ENCODE measurements at regions not wholly inside any gene's neighbourhood (a gene's known extent, or its start where the extent isn't known, plus 50 kb on each side); places are given as distances from the start of the nearest gene placed in this dataset.
A peak's percentile ranks its signal among the peaks of the same experiment; 100 is the strongest.

DNA sequence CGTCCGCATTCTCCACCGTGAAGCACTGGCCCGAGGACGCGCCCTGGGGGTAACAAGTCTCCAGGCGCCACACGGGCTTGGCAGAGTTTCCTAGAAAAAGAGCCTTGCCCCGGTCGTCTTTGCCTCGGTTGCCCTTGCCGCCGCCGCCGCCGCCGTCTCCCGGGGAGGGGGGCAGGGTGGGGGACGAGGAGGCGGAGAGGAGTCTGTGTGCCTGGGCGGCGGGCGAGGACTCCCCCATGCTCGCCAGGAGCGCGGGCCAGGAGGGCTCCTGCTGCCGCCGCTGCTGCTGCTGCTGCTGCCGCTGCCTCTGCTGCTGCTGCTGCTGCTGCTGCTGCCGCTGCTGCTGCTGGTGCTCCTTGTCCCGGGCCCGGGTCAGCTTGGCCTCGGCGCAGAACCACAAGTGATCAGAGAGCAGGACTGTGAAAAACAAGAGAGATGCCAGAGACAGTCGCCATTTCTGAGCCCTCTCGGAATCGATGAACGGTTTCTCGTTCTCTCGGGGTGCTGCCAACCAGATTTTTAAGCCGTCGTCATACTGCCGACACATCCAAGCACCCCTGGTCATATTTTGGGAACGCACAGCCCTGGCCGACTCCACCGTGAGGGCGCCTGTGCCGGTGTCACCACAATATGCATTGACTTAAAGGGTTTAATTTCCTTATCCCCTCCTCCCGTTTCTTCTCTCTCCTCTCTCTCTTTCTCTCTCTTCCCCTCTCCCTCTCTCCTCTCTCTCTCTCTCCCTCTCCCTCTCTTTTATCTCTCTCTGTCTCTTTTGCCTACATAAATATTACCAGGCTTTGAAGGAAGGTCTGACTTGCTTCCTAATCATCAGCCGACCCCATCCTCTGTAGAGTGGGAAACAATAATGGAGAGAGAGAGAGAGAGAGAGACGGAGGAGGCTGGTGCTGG lies 349.1 kb downstream of the LIG4 start:
- peak overlapping the region; percentile 73 for H3K4me3 ChIP-seq (ENCODE audit: low read depth, low read length)

- H3K4me3 ChIP-seq (ENCODE audit: low read depth, low read length) = peak overlapping the region; percentile 73
Observed at GRCh38 chr13:107865643-107866031, 349.7 kb downstream of the LIG4 start.

DNA sequence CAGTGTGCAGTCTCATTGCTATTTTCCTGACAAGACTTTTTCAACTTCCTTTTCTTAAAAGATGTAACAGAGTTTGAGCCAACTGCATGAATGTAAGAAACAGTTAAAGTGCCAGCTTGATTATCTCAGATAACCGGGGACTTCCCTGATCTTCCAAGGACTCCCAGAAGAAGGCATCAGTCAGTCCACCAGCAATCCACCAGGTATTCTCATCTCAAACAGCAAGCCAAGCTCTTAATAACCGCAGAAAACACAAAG lies 350.1 kb downstream of the LIG4 start:
- peak overlapping the region; percentile 73 for H3K4me3 ChIP-seq (ENCODE audit: low read depth, low read length)

DNA sequence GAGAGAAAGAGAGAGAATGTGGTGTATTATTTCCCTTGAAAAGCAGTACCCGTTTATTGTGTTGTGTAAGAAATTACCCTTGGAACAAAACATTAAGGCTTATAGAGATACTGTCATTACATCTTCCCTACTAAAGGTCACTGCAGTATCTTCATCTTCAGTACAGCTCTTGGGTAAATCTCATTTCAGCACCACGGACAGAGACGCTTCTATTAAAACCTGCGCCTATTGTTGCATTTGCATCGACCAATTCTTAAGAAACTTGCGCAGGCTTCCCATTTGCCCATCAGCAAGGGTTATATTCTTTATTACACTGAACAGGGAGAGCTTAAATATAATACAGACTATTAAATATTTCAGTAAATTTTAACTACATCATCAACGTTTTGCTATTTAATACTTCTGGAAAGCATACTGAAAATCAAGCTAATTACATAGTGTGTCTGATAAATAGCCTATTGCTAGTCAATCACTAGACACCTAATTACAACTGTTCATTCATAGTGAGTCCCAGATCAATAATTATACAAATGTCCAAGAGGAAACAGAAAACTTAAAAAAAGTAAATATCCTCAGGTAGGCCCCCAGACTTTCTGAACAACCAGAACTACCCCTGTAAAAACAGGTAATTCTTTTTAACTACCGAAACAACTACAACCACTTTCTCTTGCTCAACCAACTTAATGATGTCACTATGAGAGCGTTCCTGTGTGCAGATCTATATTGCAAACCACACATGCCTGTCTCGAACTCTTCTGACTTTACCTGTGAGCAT lies 350.6 kb downstream of the LIG4 start:
- peak overlapping the region; percentile 73 for H3K4me3 ChIP-seq (ENCODE audit: low read depth, low read length)

DNA sequence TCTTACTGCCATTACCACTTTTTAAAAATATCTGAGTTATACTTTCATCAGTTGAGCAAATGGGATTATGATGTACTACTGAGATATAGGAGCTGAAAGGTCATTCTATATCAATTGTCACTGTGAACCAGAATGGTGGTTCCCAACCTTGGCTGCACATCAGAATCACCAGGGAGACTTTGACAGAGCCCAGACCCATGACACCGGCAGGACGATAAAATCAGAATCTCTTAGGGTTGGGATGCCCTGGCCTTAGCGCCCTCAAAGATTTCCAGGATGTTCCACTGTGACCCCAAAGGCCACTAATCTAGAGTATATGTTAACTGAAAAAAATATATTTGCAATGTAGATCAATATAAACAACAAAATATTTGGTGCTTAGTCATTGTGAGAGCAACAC lies 355.1 kb downstream of the LIG4 start:
- no peak overlapping the region for H3K4me3 ChIP-seq (ENCODE audit: low read depth, low read length)

GRCh38 chr13:107854880-107855279 lies 360.5 kb downstream of the LIG4 start:
- no peak overlapping the region for H3K4me3 ChIP-seq (ENCODE audit: low read depth, low read length)

DNA sequence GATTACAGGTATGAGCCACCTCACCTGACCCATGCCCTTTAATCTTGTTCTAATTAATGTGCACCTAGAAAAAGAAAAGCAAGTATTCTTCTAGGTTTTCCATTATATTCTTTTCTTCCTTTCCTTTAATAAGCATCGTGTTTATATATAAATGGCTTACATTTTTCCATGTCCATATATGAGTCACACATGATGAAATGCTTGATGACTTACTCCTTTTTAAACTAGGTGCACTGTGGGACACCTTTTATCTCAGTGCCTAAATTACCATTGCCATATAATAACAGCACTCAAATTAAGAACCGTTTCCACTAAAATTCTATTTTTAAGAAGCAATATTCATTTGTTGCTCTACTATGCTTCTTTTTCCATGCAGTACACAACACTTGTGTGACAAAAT lies 363.3 kb downstream of the LIG4 start:
- H3K4me3 ChIP-seq (ENCODE audit: low read depth, low read length) = no peak overlapping the region

DNA sequence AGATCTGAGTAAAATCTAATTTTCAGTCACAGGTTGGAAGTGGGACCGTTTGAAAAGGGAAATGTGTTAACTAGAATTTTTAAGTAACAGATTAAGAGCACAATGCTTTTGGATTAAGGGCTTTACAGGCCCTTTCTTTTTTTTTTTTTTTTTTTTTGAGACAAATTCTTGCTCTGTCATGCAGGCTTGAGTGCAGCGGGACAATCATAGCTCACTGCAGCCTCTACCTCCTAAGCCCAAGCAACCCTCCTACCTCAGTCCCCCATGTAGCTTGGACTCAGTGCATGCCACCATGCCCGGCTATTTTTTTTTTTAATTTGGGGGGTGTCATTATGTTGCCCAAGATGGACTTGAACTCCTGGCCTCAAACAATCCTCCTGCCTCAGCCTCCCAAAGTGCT lies 363.7 kb downstream of the LIG4 start:
- H3K4me3 ChIP-seq (ENCODE audit: low read depth, low read length) = no peak overlapping the region

GRCh38 chr13:107847406-107847805 lies 367.9 kb downstream of the LIG4 start:
- no peak overlapping the region for H3K4me3 ChIP-seq (ENCODE audit: low read depth, low read length)

GRCh38 chr13:107846642-107847041 lies 368.7 kb downstream of the LIG4 start:
- no peak overlapping the region for H3K4me3 ChIP-seq (ENCODE audit: low read depth, low read length)

DNA sequence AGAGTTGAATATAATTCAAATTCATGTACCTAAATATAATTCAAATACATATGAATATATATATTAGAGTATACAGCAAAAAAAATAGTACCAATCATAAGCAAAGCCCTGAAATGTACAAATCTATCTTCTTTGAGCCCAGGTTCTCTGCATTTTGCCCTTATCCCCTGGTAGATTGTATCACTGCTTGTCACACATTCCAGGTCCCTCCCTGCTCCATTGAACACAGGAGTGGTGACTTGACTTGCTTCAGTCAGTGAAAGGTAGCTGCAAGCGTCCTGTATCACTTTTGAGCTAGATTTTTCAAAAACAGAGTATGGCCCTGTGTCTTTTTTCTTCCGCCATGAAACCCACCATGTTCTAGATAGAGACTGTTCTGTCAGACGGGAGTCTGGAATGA lies 369.4 kb downstream of the LIG4 start:
- H3K4me3 ChIP-seq (ENCODE audit: low read depth, low read length) = no peak overlapping the region

DNA sequence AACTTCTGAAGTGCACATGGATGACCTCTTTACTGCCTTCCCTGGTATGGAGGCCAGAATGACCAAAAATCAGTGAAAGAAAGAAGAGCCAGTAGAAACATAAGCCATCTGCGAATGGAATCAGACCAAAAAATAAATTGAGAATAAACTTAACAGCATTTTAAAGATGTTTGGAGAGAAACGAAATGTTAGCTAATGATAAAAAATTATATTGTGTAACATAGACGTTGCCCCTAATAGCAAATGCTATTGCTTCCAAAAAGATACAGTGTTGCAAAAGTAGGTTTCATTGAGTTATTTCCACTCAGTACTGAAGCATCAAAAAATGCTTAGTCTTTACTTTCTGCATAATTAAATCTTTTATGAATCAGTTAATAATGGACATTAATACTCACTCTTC lies 371.7 kb downstream of the LIG4 start:
- no peak overlapping the region for H3K4me3 ChIP-seq (ENCODE audit: low read depth, low read length)

GRCh38 chr13:107843281-107843680 lies 372.1 kb downstream of the LIG4 start:
- H3K4me3 ChIP-seq (ENCODE audit: low read depth, low read length) = no peak overlapping the region

DNA sequence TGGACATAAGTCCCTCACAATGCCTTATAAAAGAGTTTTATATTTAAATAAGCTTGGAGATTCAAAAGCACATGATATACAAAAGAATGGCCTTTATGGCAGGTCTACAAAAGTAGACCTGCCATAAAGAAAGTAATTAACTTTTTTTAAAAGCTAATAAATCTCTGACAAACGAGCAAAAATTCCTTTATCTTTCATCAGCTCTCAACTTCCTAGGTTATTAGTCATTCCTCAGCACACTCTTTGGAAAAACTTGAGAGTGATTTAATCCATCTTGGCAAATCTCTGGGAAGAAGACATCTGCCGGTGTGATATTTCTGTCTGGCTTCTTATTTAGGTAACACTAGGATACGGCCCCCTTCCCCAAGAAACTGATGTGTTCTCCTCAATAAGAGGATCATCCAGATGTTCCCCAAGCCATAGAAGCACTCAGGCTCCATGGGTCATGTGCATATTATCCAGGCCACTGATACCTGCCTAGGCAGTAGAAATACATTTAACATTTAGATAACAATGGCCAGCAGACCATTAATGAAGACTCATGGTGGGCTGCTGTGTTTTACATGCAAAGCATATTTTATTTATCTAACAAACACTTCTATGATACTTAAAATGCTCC lies 372.7 kb downstream of the LIG4 start:
- H3K4me3 ChIP-seq (ENCODE audit: low read depth, low read length) = no peak overlapping the region

DNA sequence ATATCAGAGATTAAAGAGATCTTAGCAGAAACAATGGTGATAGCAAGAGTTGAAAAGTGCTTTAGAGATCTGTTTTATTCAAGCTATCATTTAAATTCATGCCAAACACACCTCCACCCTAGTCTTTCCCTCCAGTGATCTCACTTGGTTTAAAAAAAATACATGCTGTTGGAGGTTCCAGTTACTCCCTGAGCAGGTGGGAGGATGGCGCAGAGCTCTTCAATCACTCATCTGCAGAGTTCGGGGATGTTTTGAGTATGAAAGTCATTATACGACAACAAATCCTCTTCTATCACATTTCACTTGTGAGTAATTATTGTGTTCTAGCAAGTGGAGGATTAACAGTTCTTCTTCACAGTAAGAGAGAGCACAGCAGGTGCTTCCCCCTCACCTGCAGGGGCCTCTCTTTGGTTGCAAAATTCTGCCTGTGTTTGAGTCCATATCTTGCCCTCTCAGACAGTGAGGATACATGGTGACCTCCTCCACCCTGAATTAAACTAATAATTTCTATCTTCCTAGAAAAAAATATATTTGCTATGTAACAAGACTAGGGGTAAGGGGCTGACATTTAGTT lies 376.7 kb downstream of the LIG4 start:
- no peak overlapping the region for H3K4me3 ChIP-seq (ENCODE audit: low read depth, low read length)

GRCh38 chr13:107836685-107837084 lies 378.7 kb downstream of the LIG4 start:
- no peak overlapping the region for H3K4me3 ChIP-seq (ENCODE audit: low read depth, low read length)

- H3K4me3 ChIP-seq (ENCODE audit: low read depth, low read length) = no peak overlapping the region
Observed at GRCh38 chr13:107835339-107836018, 379.9 kb downstream of the LIG4 start.

DNA sequence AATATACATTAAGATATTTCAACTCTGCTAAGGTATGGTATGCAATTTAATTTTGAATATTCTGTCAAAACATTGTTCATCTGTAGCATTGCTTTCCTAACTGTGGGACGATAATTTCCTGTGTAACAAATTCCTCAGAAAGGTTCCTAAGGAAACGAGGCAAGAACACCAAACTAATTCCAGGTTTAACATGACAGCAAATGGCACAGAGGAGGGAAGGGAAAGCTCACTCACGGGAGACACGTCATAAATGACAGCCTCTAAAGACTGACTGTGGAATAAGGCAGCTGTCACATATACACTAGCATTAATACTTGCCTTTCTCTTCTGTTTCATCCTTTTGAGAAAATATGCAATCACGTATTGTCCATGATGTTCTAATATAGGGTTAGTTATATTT lies 380.6 kb downstream of the LIG4 start:
- no peak overlapping the region for H3K4me3 ChIP-seq (ENCODE audit: low read depth, low read length)

GRCh38 chr13:107834281-107834680 lies 381.1 kb downstream of the LIG4 start:
- H3K4me3 ChIP-seq (ENCODE audit: low read depth, low read length) = no peak overlapping the region

- H3K4me3 ChIP-seq (ENCODE audit: low read depth, low read length) = no peak overlapping the region
Observed at GRCh38 chr13:107832500-107833100, 382.7 kb downstream of the LIG4 start.

DNA sequence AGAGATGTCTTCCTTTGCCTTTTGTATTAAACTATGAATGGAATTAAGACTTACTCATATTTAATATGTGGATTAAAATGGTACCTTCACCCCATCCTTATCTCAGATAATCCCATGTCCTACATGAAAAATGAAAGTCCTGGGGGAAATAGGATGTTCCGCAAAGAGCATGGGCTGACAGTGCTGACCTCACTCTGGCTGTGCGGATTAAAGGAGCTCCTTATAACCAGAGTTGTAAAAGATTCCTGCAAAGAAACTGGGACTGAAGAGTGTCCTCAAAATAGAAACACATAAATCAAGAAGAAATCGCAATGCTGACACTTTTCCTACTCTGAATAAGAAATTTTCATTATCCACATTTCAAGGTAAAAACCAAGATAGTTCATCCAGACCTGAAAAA lies 384.5 kb downstream of the LIG4 start:
- H3K4me3 ChIP-seq (ENCODE audit: low read depth, low read length) = no peak overlapping the region

Data from iPS-11a (cell line).